Thoracic aorta (tissue), 2 donors: ENCODE measurements at regions not wholly inside any gene's neighbourhood (a gene's known extent, or its start where the extent isn't known, plus 50 kb on each side); places are given as distances from the start of the nearest gene placed in this dataset.

ENCODE experiments used
- ATAC-seq: fragments of 150-250 bp; one replicate; pipeline ENCODE4 v1.8.0; 2017; ENCODE audit warnings: low read depth; ENCODE audit not compliant: insufficient number of reproducible peaks, low FRiP score
- DNase-seq: peaks from one replicate; pipeline ENCODE4 v3.0.0-alpha.2; 2020; ENCODE audit warnings: low spot score
- H3K27ac ChIP-seq, 2 donors: fragments of 200-600 bp; sonication (generic); 1 replicate in 1 of 2; 2 replicates in 1 of 2; pipeline ENCODE4 v1.5.1; 2016; ENCODE audit warnings: mild to moderate bottlenecking in 2 of 2, moderate library complexity in 2 of 2
- H3K27me3 ChIP-seq: fragments of 200-600 bp; sonication (generic); replicated peaks from 2 replicates; pipeline ENCODE4 v1.6.0; 2016; ENCODE audit warnings: mild to moderate bottlenecking; ENCODE audit not compliant: insufficient read depth
- H3K36me3 ChIP-seq: fragments of 200-600 bp; sonication (generic); one replicate; pipeline ENCODE4 v1.5.1; 2016
- H3K4me1 ChIP-seq, 2 donors: fragments of 200-600 bp; sonication (generic); 1 replicate in 1 of 2; 2 replicates in 1 of 2; pipeline versions ENCODE4 v1.5.1 to v1.6.0; 2016; ENCODE audit warnings: low read depth in 2 of 2, mild to moderate bottlenecking in 1 of 2; ENCODE audit not compliant: control insufficient read depth in 1 of 2
- H3K4me3 ChIP-seq: fragments of 200-600 bp; sonication (generic); 2 replicates; pipeline ENCODE4 v1.5.1; 2016; ENCODE audit warnings: mild to moderate bottlenecking
- H3K9me3 ChIP-seq: fragments of 200-600 bp; sonication (generic); 2 replicates; pipeline ENCODE4 v1.5.1; 2016
- TF ChIP-seq, protein P1 (sequence below): fragments of 200-600 bp; sonication (generic); IDR thresholded peaks from one replicate; pipeline ENCODE4 v1.5.1; 2019; ENCODE audit warnings: antibody characterized with exemption

DNA sequence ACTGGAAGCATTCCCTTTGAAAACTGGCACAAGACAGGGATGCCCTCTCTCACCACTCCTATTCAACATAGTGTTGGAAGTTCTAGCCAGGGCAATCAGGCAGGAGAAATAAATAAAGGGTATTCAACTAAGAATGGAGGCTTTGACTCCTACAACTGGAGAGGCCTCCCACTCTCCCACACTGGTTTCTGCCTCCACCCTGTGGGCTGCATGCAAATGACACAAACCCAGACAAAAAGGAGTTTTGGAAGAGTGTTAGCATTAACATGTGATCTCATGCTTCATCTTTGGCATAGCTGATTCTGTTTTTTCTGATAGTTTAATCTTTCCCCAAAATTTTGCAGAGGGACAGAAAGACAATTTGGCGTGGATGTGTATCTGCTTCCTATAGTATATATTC lies 80.8 kb upstream of the IQCM start:
- Histone ChIP-seq H3K27ac (no peak overlapping the region), H3K4me3 (no peak overlapping the region), H3K4me1 (no peaks in the 10 kb centered on the region), H3K36me3 (no peaks in the 10 kb centered on the region), H3K27me3 (no peaks in the 10 kb centered on the region), H3K9me3 (no peaks in the 10 kb centered on the region)
- TF ChIP-seq, protein P1, sequence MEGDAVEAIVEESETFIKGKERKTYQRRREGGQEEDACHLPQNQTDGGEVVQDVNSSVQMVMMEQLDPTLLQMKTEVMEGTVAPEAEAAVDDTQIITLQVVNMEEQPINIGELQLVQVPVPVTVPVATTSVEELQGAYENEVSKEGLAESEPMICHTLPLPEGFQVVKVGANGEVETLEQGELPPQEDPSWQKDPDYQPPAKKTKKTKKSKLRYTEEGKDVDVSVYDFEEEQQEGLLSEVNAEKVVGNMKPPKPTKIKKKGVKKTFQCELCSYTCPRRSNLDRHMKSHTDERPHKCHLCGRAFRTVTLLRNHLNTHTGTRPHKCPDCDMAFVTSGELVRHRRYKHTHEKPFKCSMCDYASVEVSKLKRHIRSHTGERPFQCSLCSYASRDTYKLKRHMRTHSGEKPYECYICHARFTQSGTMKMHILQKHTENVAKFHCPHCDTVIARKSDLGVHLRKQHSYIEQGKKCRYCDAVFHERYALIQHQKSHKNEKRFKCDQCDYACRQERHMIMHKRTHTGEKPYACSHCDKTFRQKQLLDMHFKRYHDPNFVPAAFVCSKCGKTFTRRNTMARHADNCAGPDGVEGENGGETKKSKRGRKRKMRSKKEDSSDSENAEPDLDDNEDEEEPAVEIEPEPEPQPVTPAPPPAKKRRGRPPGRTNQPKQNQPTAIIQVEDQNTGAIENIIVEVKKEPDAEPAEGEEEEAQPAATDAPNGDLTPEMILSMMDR, result no peak
- no peak for DNase-seq
- no peak for ATAC-seq

DNA sequence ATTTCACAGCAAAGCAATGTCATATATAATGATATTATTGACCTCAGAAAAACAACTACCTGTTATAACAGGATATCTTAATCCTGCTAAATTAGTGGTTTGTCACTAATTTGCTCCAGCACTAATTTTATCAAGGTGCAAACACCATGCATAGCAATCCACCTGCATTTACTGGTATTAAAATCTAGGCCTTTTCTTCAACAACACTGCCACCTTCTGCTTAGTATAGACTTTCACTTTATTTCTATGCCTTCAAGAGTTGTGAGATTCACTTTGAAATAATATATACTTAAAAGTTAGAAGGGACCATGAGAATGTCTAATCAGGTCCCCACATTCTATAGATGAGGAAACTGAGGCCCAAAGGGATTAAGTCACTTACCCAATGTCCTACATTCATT lies 82.1 kb upstream of the IQCM start:
- H3K27ac ChIP-seq, result no peak overlapping the region
- H3K27me3 ChIP-seq, result no peaks in the 10 kb centered on the region
- ATAC-seq (no peak), DNase-seq (no peak)
- H3K36me3 ChIP-seq, result no peaks in the 10 kb centered on the region
- H3K4me1 ChIP-seq, result no peaks in the 10 kb centered on the region
- TF ChIP-seq, protein P1, result peak; percentile 28
- H3K9me3 ChIP-seq, result no peaks in the 10 kb centered on the region
- H3K4me3 ChIP-seq, result no peak overlapping the region

DNA sequence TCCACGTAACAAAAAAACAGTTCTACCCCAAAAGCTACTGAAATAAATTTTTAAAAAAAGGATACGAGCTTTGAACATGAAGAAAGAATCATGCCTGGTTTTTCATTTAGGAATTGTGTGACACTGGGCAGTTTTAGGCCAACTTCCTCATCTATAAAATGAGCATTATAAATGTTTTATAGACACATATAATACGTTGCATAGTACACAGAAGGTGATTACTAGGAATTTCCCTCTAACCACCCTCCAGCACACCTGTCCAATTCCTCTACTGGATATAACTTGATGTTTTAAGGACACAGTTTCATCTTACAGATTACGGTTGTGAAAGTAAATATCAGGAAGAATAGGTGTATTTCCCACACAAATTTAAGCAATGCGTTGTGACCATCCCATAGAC lies 85.5 kb upstream of the IQCM start:
- TF ChIP-seq, protein P1, result no peak
- DNase-seq (no peak), ATAC-seq (no peak)
- Histone ChIP-seq H3K4me1 (no peaks in the 10 kb centered on the region), H3K36me3 (no peaks in the 10 kb centered on the region), H3K27me3 (no peaks in the 10 kb centered on the region), H3K4me3 (no peak overlapping the region), H3K27ac (no peak overlapping the region), H3K9me3 (no peaks in the 10 kb centered on the region)

DNA sequence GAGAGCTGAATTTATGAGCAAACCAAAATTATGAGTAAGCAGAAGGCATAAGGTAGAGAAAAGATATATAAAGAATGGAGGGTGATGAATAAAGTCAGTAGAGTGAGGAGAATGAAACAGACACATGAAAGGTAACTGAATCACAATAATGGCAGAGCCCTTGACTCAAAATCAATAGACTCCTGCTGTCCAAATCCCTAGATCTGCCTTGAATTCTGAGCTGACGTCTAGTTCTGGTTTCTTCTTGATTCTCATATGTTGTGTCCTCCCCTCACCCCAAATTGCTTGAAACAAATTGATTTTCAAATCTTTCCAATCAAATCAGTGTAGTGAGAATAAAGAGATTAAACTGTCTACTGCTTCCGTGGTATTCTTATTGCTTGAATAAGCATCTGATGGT lies 86.6 kb upstream of the IQCM start:
- Histone ChIP-seq H3K4me1 (no peaks in the 10 kb centered on the region), H3K9me3 (no peaks in the 10 kb centered on the region), H3K4me3 (no peak overlapping the region), H3K27me3 (no peaks in the 10 kb centered on the region), H3K36me3 (no peaks in the 10 kb centered on the region), H3K27ac (no peak overlapping the region)
- TF ChIP-seq, protein P1, result no peak
- ATAC-seq (no peak), DNase-seq (no peak)

DNA sequence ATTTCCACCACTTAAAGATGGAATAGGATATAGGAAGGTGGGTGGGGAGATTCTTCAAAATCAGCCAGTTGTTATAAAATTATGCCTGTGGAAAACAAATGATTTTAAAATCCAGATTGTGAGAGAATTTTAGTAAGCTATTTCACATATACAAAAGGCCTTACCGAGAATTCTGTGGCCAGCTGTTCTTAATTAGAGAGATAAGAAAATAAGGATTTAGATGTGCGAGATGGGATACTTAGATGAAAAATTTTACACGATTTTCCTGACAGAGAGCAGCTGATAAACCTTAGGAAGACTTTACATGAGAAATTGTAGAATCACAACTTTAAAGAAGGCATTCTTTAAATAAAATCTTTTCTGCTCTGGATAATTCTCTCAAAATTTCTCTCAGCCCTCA lies 94.5 kb upstream of the IQCM start:
- no peaks in the 10 kb centered on the region for H3K36me3 ChIP-seq
- H3K4me3 ChIP-seq, result no peak overlapping the region
- H3K27ac ChIP-seq, result no peak overlapping the region
- DNase-seq, result no peak
- peaks cover 0 to 3% of the 10 kb centered on the region in 2 donors for H3K4me1 ChIP-seq
- H3K27me3 ChIP-seq, result no peaks in the 10 kb centered on the region
- ATAC-seq, result no peak
- TF ChIP-seq, protein P1, result no peak
- H3K9me3 ChIP-seq, result no peaks in the 10 kb centered on the region
